GM21367 (cell line): ENCODE measurements at regions not wholly inside any gene's neighbourhood (a gene's known extent, or its start where the extent isn't known, plus 50 kb on each side); places are given as distances from the start of the nearest gene placed in this dataset.
"Not testable (repeated sequence)": the region's sequence is repeated elsewhere in the genome, so short reads cannot be mapped to it uniquely, and the experiment has no call there.

Source experiments
- ATAC-seq: cut with Tn5 transposase; IDR thresholded peaks from one replicate; pipeline ENCODE4 v1.9.1; 2021; ENCODE audit not compliant: unreplicated experiment

DNA sequence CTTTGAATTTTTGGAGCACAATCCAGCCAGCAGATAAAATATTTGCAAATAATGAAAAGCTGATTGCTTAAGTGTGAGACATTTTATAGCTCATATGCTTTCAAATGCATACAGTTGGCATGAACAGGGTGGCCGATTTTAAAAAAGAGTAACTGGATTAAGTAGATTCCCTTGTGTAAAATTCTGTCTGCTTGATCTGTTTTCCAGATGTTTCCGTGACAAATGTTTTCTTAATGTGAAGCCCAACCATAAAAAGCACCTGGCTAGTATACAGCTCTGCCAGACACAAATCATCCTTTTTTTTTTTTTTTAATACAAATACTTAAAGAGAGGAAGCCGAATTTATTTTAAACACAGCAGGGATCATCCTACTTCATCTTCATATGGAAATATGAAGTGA lies 440.7 kb downstream of the CCER1 start:
- no peak for ATAC-seq

DNA sequence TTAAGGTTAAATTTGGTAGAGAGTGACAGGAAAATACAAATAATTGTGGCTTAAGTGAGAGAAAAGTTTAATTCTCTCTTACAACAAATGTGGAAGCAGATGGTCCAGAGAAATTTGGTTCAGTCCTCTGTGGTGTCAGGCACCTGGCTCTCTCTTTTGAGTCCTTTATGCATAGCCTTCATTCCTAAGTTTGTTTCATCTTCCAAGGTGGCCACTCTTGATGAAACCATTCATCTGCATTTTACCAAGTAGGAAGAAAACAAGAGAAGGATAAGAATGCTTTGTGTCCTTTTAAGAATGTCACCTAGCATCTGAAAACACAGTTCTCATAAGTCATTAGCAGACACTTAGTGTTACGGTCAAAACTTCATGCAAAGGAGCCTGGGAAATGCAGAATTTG lies 442.5 kb downstream of the CCER1 start:
- ATAC-seq: no peak

DNA sequence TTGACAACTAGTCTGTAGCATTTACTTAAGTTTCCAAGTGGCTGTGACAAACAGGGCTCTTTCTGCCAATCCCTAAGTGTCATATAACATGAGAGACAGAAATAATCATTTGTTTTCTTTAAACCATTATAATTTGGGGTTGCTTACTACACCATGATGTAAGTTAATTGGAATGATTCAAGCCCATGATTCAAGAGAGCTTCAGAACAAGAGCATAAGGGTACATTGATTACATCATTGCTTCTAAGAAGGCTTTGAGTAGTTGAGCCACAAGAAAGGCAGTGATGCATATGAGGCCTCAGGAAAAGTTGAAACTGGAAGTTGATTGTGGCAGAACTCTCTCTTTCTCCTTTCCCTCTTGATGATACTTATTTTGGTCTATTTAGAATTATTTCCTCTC lies 444.0 kb downstream of the CCER1 start:
- no peak for ATAC-seq

DNA sequence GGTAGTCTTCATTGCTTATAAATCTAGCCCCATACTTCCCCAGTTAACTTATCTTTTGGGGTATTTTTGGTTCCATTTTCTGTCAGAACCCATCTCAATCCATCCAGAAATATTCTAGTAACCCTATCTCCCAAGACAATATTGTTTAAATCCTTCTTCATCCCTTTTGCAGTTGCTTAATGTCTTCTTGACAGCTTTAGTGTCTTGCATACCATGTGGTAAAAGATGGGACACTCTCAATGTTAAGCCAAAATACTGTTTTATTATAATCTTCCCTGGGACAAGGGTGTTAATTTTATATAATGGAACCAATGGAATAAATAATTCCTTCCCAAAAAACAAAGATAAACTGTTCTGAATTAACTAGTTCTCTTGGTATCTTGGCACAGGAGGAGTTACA lies 450.2 kb downstream of the CCER1 start:
- ATAC-seq: no peak

DNA sequence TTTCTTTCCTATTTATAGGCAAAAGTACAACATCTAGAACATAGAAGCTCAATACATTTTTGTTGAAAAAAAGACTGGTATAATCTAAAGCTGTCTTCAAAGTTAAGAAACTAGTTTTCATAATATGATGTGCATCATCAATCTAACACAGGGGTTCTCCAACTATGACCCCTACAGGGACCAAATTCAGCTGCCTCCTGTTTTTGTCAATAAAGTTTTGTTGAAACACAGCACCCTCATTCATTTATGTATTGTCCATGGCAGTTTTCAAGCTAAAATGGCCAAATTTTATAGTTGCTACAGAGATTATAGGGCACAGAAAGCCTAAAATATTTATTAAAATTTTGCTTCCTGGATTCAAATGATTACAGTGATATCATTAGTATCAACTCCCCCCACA lies 452.9 kb downstream of the CCER1 start:
- no peak for ATAC-seq

DNA sequence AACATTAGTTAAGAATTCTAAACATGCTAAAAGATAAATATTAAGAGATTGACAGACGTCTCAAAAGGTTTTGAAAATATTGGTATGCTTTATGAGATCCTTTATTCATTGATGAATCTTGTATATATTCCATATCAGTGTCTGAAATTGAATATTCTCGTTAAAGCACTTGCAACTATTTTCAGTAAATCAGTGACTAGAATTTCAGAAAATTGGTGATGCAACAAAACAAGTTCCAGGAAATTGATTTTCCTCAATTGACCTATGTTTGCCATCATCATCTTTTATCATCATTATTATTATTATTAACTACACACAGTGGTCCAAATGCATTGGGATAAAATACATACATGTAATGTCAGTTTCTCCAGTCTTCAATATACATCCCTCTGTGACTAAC lies 453.6 kb downstream of the CCER1 start:
- no peak for ATAC-seq

DNA sequence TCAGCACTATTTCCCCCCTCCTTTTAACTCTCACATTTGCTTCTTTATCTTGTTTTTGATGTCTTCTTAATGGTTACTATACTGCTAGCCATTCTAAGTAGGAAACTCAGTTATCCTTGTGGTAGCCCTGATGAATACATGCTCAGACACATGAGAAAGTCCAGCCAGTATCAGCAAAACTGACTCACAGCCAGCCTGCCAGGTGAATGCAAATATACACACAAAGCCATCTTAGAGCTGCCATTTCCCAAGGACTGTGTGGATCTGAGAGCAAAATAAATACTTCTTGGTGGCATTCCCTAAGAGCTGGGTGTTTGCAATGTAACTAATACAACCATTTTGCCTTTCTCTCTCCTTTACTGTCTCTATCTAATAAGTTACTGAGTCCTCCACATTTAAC lies 455.2 kb downstream of the CCER1 start:
- ATAC-seq: no peak

DNA sequence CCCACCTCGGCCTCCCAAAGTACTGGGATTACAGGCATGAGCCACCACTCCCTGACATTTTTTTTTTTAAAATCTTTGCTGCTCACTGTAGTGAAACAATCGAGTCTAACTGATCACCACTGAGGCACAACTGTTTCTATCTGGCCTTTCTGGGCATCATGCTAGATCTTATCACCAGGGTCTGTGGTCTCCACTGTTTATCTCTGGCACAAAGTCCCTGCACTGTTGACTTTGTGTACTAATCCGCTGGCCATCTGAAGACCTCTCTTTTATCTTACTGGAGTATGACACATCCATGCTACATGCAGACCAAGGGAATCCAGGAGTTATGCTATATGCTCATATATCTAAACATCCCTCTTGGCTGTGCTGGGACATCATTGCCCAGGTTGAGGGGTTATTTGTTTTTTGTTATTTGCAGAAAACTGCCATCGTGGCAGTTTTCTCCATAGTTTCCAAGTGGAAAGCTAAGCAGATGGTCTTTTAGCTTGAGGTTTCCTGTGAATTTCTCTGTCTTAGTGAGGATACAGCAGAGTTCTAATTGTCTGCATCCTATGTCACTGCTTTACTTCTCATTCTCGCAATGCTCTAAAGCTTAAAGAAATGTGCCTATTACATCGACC lies 456.9 kb downstream of the CCER1 start:
- ATAC-seq: no peak

DNA sequence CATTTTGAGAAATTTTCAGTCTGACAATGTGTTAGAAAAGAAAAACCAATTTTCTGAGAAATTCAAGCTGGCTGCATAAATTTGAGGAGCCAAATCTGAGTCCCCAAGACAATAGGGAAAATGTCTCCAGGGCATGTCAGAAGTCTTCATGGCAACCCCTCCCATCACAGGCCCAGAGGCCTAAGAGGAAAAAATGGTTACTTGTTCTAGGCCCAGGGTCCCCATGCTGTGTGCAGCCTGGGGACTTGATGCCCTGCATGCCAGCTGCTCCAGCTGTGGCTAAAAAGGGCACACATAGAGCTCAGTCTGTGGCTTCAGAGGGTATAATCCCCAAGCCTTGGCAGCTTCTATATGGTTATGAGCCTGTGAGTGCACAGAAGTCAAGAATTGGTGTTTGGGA lies 464.6 kb downstream of the CCER1 start:
- ATAC-seq: no peak

DNA sequence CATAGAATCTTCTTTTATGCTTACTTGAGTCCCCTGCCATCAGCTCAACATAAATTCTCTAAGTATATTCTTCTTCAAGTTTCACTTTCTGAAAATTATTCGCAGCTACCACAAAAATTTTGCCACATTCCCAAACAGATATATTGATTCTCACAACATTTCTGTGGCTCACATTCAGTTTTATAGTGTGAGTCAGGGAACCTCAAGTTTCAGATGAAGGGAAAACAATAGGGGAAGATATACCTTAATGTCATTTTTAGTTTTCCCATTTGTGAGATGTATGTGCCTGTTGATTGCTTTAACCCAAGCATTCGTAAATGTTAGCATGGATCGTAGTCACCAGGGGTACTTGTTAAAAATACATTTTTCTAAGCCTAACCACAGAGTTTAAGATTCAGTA lies 465.8 kb downstream of the CCER1 start:
- no peak for ATAC-seq

DNA sequence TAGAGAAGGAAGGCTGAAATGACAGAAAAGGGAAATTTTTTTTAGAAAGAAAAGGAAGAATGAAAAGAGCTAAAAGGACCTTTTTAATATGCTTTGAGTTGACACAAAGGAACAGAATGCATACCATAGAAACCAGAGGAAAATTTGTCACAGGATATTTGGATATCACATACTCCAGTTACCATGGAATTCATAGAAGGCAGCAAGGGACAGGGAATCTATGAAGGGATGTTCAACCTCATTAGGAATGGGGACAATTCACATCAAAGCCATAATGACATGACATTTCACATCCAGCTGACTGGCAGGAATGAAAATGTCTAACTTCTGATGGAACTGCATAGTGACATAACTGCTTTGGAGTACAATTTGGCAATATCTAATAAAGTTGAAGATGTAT lies 469.4 kb downstream of the CCER1 start:
- ATAC-seq: no peak

DNA sequence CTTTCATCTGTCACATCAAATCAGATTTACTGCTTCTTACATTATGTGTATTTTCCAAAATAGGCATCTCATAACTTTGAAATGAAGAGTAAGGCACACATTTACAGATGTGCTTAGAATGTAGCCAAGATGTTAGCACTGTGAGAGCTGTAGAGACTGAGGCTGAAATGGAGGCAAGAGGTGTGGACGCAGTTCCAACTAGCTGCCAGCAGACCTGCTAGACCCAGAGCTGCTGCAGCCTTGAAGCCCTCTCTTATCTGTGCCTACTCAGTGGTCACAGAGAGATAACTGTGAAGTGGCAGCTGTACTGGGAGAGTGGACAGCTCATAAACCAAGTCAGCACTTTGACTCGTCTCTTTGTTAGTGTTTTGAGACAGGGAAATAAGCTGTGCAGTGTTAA lies 470.9 kb downstream of the CCER1 start:
- no peak for ATAC-seq

DNA sequence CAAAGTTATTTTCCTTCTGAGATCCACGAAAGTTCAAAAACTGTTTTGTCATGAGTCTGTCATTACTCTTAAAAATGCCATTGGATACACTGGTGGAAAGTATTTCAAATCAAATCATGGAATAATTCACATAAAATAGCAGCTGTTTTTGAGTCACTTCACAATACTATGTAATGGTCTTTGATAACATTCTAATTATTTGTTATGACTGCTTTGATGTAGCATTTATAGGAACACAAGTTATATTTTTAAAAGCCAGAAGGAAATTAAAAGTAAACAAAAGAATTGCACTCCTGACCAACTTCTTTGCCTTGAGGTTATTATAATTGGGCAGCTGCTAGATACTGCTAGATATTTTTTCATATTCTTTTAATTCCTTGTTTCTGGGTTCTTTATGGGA lies 473.2 kb downstream of the CCER1 start:
- no peak for ATAC-seq

DNA sequence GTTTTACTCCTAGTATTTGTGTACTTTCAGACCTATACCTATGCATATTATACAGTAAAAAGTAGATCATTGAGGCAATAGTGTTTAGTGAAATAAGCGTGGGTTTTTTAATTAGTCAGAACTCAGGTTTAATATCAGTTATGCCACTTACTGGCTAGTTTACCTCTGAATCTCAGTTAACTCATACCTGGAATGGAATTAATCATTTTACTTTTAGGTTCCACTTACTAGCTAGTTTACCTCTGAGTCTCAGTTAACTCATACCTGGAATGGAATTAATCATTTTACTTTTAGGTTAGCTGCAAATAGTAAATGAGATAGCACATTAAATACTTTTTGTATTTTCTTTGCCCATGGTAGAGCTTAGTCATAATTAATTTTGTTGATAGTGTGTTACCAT lies 475.7 kb downstream of the CCER1 start:
- no peak for ATAC-seq

DNA sequence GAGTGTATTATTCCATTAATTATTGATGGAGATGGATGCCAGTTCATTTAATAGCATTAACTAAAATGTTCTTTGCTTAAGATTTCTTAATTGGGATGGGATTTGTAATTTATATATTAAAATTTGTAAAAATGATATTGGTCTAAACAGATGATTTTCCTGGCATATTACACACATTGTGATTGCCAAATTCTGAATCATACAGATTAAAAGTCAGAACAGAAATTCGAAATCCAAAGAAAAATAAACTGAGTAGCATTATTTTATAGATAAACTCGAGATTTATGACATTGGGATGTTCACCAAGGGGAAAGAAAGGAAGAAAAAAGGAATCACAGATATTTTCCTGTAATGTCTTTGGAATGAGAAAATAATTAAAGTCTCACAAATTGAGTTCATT lies 481.1 kb downstream of the CCER1 start:
- no peak for ATAC-seq

DNA sequence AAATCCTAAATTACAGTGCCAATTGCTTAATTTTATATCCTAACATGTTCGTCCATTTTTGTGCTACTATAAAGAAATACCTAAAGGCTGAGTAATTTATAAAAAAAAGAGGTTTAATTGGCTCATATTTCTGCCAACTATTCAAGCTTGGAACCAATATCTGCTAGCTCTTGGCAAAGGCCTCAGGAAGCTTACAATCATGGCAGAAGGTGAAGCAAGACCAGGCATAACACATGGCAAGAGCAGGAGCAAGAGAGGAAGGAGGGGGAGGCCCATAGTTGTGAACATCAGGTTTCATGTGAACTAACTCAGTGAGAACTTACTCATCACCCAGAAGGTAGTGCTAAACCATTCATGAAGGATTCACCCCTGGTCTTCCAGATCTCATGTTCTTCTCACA lies 494.3 kb downstream of the CCER1 start:
- no peak for ATAC-seq

DNA sequence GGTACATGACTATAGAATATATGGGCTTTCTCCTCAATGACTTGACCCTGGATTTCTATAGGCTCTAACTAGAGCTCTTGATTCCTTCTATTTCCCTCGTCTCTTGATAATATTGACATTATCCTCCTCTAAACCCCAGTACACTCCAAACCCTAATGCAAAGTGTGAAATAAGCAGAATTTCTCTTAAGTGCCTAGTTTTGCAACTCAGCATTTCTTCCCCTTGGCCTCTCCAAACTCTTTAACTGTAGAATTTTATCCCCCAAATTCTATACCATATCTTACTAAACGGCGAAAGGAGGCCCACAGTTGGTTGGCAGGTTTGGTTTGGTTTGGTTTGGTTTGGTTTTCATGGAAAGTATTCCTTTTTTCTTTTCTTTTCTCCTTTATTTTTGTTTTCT lies 498.7 kb downstream of the CCER1 start:
- ATAC-seq: no peak

DNA sequence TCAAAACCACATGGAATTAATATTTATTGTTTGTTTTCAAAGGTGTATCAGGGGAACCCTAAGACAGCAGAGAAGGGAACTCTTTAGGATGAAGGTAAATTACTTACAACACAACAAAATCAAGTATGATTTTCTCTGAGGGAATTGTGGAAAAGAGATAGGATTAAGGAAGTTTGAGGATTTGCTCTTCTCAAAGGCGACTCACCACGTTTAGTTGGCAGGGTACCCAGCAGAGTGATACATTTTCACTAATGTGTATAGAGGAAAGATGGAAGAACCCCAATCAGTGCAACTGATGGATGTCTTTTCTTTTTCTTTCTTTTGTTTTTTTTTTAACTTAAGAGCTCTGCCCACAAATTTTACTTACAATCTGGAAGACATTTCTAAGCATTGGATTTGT lies 499.2 kb downstream of the CCER1 start:
- ATAC-seq: no peak

DNA sequence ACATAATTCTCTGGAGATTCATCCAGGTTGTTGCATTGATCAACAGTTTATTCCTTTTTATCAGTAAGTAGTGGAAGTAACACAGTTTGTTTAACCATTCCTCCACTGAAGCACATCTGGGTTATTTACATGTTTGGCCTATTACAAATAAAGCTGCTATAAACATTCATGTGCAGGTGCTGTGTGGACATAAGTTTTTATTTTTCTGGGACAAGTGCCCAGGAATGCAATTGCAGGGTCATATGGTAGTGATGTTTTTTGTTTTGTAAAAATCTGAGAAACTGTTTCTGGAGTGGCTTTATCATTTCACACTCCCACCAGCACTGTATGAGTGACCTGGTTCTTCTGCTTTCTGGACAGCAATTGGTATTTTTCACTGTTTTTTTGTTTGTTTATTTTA lies 505.4 kb downstream of the CCER1 start:
- ATAC-seq: no peak

DNA sequence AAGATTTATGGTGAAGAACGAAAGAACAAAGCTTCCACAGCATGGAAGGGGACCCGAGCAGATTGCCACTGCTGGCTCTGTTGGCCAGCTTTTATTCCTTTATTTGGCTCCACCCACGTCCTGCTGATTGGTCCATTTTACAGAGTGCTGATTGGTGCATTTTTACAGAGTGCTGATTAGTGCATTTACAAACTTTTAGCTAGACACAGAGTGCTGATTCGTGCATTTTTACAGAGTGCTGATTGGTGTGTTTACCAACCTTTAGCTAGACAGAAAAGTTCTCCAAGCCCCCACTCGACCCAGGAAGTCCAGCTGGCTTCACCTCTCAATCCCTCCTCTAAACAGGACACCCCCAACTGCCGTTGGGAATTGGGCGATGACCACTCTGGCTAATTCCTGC lies 511.5 kb downstream of the CCER1 start:
- not testable (repeated sequence) for ATAC-seq

DNA sequence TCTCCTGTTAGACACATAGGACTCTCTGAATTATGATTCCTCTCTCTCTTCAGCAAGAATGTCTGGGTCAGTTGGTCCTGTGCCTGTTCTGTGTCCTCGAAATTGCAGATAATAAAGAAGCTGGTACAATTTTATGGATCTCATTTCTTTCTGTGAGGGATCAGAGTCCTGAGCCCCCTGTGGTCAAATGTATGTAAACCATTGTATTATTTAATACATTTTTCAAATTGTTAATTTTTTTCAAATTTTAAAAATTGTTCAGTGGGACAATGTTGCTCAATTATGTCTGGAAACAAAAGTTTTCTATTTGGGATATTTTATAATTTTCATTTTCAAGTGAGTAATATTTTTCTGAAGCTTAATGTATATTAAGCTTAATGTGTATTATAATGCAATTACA lies 513.5 kb downstream of the CCER1 start:
- no peak for ATAC-seq

DNA sequence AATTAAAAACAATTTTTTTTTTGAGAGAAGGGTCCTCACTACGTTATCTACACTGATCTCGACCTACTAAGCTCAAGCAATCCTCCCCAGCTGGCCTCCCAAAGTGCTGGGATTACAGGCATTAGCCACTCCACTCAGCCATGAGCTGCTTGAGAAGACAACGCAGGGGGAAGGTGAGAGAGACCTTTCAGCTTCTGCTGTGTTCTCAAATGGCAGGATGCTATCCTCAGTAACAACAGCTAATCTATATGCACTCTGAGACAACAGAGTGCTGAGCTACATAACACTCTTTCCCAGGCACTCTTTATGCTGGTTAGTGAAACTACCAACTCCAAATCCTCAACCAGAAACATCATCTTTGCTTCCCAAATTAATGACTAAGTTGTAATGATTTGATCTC lies 526.1 kb downstream of the CCER1 start:
- ATAC-seq: no peak

DNA sequence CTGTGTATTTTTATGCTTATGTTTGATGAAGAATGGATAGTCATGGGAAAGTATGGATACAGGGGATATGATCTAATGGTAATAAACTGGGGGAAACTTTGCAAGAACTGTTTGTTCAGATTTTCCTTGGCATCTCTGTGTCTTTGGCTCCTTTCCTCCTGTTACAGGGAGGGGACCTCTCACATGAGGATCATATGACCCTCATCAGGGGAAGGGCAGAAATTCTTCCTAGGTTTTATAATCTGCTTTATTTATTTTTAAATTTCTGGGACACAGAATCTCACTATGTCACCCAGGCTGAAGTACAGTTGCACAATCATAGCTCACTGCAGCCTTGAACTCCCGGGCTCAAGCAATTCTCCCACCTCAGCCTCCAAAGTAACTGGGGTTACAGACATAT lies 526.5 kb downstream of the CCER1 start:
- no peak for ATAC-seq

DNA sequence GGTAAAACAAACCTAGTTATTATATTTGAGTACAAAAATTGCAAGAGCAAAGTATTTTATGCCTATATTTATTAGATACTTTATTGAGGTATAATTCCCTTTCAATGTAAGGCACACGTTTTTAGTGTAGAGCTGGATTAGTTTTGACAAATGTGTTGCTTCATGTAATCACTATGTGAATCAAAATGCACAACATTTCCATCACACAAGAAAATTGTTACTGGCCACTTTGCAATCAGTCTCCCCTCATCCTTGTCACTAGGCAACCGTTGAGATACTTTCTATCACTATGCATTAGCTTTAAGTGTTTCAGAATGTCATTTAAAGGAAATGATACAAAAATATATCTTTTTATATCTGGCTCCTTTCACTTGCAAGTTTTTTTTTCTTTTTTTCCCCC lies 531.0 kb downstream of the CCER1 start:
- ATAC-seq: no peak
